K562 (cell line): ENCODE measurements at regions not wholly inside any gene's neighbourhood (a gene's known extent, or its start where the extent isn't known, plus 50 kb on each side); places are given as distances from the start of the nearest gene placed in this dataset.

Experiments
- ATAC-seq: fragments of 200-7000 bp; cut with Tn5 transposase; 3 replicates; pipeline ENCODE4 v1.9.1; 2020; ENCODE audit warnings: moderate library complexity
- BruUV-seq: library from RNA; stranded (reverse); fragments of 400-500 nt; replicated peaks from 2 replicates; lab custom pipeline; 2021; lab: Mats Ljungman, UMichigan
- CTCF ChIA-PET: fragments of 300-600 bp; formaldehyde crosslinking; extraction: SDS; loops from one replicate; lab custom pipeline; 2021; ENCODE audit warnings: low intra/inter-chr PET ratio; lab: Yijun Ruan, JAX
- POLR2A ChIA-PET: fragments of 300-600, 350-650 bp; sonication (Branson Sonifier 250); formaldehyde crosslinking; extraction: SDS; loops from one replicate; lab custom pipeline; 2021; ENCODE audit warnings: antibody characterized with exemption, inconsistent platforms; lab: Yijun Ruan, JAX
- DNase-seq, 4 experiments: peaks; one replicate each; pipeline versions ENCODE4 v3.0.0 to v3.0.0-alpha.2; 2011 to 2018; ENCODE audit warnings: low spot score in 3 of 4, mixed read lengths in 3 of 4; ENCODE audit errors: extremely low read depth in 1 of 4
- FAIRE-seq: peaks from 2 replicates; lab custom pipeline; 2011; peaks lifted over from hg19 to GRCh38; lab: Jason Lieb, UNC
- H2AFZ ChIP-seq: 2 replicates; pipeline ENCODE4 v1.6.0; 2011; ENCODE audit warnings: low read depth, low read length, control low read depth, inconsistent platforms
- H3K27ac ChIP-seq: fragments of 200-600 bp; 3 replicates; pipeline ENCODE4 v1.8.0; 2011; ENCODE audit warnings: low read depth, mild to moderate bottlenecking, control low read depth, inconsistent platforms, low read length, moderate library complexity, mixed read lengths; ENCODE audit errors: extremely low read depth
- H3K27me3 ChIP-seq, 2 experiments: fragments of 300-600 bp in 1 of 2; 2 replicates in 1 of 2; 3 replicates in 1 of 2; pipeline versions ENCODE4 v1.6.0 to v1.8.0; 2011; ENCODE audit warnings: inconsistent platforms in 2 of 2, low read length in 2 of 2, mild to moderate bottlenecking in 1 of 2, mixed read lengths in 1 of 2, moderate library complexity in 1 of 2; ENCODE audit not compliant: control insufficient read depth in 2 of 2, insufficient read depth in 2 of 2
- H3K36me3 ChIP-seq: fragments of 300-600 bp; 3 replicates; pipeline ENCODE4 v1.8.0; 2011; ENCODE audit warnings: mild to moderate bottlenecking, low read length, inconsistent platforms; ENCODE audit not compliant: control insufficient read depth, insufficient read depth
- H3K4me1 ChIP-seq, 2 experiments: fragments of 200-600 bp in 1 of 2; replicated peaks in 1 of 2; 2 replicates in 1 of 2; 3 replicates in 1 of 2; pipeline versions ENCODE4 v1.5.1 to v1.8.0; 2011; ENCODE audit warnings: inconsistent platforms in 2 of 2, low read length in 2 of 2, mild to moderate bottlenecking in 1 of 2, mixed read lengths in 1 of 2, moderate library complexity in 1 of 2; ENCODE audit not compliant: control insufficient read depth in 2 of 2, insufficient read depth in 2 of 2
- H3K4me2 ChIP-seq: 2 replicates; pipeline ENCODE4 v1.6.1; 2011; ENCODE audit warnings: low read length, control low read depth, inconsistent platforms, mixed read lengths; ENCODE audit not compliant: insufficient read depth
- H3K4me3 ChIP-seq: fragments of 200-600 bp; sonication (generic), shearing (Covaris generic); 2 replicates; pipeline ENCODE4 v1.5.1; 2016; ENCODE audit warnings: control low read depth, inconsistent platforms
- H3K79me2 ChIP-seq: fragments of 200-600 bp; 3 replicates; pipeline ENCODE4 v1.8.0; 2011; ENCODE audit warnings: low read length, inconsistent platforms; ENCODE audit not compliant: control insufficient read depth, insufficient read depth
- H3K9ac ChIP-seq, 2 experiments: 2 replicates each; pipeline versions ENCODE4 v1.6.0 to v1.6.1; 2011; ENCODE audit warnings: low read depth in 2 of 2, low read length in 2 of 2, control low read depth in 1 of 2, inconsistent platforms in 1 of 2, mild to moderate bottlenecking in 1 of 2, mixed read lengths in 1 of 2; ENCODE audit not compliant: insufficient read depth in 1 of 2
- H3K9me1 ChIP-seq: one replicate; pipeline ENCODE4 v1.6.0; 2011; ENCODE audit warnings: inconsistent platforms, mild to moderate bottlenecking, low read length, moderate library complexity; ENCODE audit not compliant: control insufficient read depth, insufficient read depth
- H3K9me3 ChIP-seq: replicated peaks from 2 replicates; pipeline ENCODE4 v1.5.1; 2011; ENCODE audit warnings: low read depth, low read length, inconsistent platforms; ENCODE audit not compliant: control insufficient read depth, insufficient read depth
- H4K20me1 ChIP-seq: replicated peaks from 2 replicates; pipeline ENCODE4 v1.6.1; 2011; ENCODE audit warnings: low read length, inconsistent platforms, mixed read lengths; ENCODE audit not compliant: control insufficient read depth, insufficient read depth
- ARHGAP35 ChIP-seq: fragments of 450-650 bp; IDR thresholded peaks from 2 replicates; pipeline ENCODE4 v1.6.1; 2018; ENCODE audit not compliant: partially characterized antibody
- CHD2 ChIP-seq: IDR thresholded peaks from 2 replicates; pipeline ENCODE4 v1.6.1; 2011; ENCODE audit warnings: low read depth, low read length
- DPF2 ChIP-seq: fragments of 450-650 bp; IDR thresholded peaks from 2 replicates; pipeline ENCODE4 v1.6.1; 2016
- GATA2 ChIP-seq: sonication (generic); formaldehyde crosslinking; IDR thresholded peaks from 2 replicates; pipeline ENCODE4 v1.4.0; 2020; ENCODE audit warnings: mild to moderate bottlenecking, missing genetic modification reagents
- LCOR ChIP-seq: sonication (generic); formaldehyde crosslinking; IDR thresholded peaks from 2 replicates; pipeline ENCODE4 v1.8.0; 2022; ENCODE audit warnings: mild to moderate bottlenecking, missing genetic modification reagents
- PHF20 ChIP-seq: fragments of 450-650 bp; IDR thresholded peaks from 2 replicates; pipeline ENCODE4 v1.6.1; 2018; ENCODE audit not compliant: partially characterized antibody
- RBM22 ChIP-seq: fragments of 200-400 bp; formaldehyde crosslinking; IDR thresholded peaks from 2 replicates; pipeline ENCODE4 v1.6.1; 2018; ENCODE audit warnings: low read length, low read depth; ENCODE audit not compliant: poor library complexity, severe bottlenecking
- SPI1 ChIP-seq: IDR thresholded peaks from 2 replicates; pipeline ENCODE4 v1.6.1; 2011; ENCODE audit warnings: low read depth, low read length, control low read depth, borderline replicate concordance
- WGBS: fragments of 100-300 bp; shearing (Covaris generic); methylation state at CpG from one replicate; pipeline ENCODE4 v1.1.6; 2016; ENCODE audit warnings: low coverage, mixed read lengths; ENCODE audit not compliant: insufficient coverage; ENCODE audit errors: missing lambda C conversion rate; 5-methylcytosine and 5-hydroxymethylcytosine counted together
- in situ Hi-C: fragments of 300-500 bp; cut with MboI; formaldehyde crosslinking; loops from 4 replicates; pipeline ENCODE4 v1.15.0; 2018; ENCODE audit warnings: inconsistent platforms, mixed read lengths
- intact Hi-C: fragments of 100-400 bp; cut with micrococcal nuclease; formaldehyde crosslinking; loops from 2 replicates; pipeline ENCODE4 v1.14.2; 2022
- TF ChIP-seq, protein P1 (sequence below): fragments of 250-450 bp; sonication (Bioruptor Pico); IDR thresholded peaks from 2 replicates; pipeline ENCODE4 v1.5.0; 2021
- TF ChIP-seq, protein P2 (sequence below): sonication (generic); formaldehyde crosslinking; IDR thresholded peaks from 2 replicates; pipeline ENCODE4 v1.8.1; 2022; ENCODE audit warnings: missing genetic modification reagents

DNA sequence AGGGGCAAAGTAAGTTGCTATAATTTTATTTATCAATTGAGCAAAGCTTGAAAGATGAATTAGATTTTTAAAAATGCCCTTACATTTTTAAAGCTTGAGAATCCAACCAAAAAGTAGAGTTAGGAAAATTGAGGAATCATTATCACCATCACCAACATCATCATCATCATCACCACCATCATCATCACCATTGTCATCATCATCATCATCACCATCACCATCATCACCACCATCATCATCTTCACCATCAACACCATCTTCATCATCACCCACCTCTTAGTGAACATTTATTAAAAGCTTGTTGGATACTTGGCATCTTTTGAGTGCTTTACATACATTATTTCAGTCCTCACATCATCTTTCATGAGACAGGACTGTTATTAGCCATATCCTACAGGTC is 504.4 kb upstream of the TNP1 start:
- FAIRE-seq (no peak), DNase-seq (no peak), ATAC-seq (no peak)
- Histone ChIP-seq H3K4me1 (peaks cover 0 to 10% of the 10 kb centered on the region in 2 experiments; a peak in 1 of 5 replicates), H3K79me2 (no peaks in the 10 kb centered on the region), H3K27me3 (peaks cover 0 to 5% of the 10 kb centered on the region in 2 experiments; a peak in 1 of 5 replicates), H3K9me3 (no peaks in the 10 kb centered on the region), H3K36me3 (no peaks in the 10 kb centered on the region), H3K9ac (no peak overlapping the region), H2AFZ (no peak overlapping the region), H3K9me1 (no peaks in the 10 kb centered on the region), H3K4me3 (no peak overlapping the region), H3K4me2 (no peak overlapping the region), H3K27ac (no peak overlapping the region), H4K20me1 (no peaks in the 10 kb centered on the region)
- no peak for TF ChIP-seq GATA2 (CRISPR knock-in tag)
- TF ChIP-seq DPF2 = no peak
- TF ChIP-seq, protein P1, sequence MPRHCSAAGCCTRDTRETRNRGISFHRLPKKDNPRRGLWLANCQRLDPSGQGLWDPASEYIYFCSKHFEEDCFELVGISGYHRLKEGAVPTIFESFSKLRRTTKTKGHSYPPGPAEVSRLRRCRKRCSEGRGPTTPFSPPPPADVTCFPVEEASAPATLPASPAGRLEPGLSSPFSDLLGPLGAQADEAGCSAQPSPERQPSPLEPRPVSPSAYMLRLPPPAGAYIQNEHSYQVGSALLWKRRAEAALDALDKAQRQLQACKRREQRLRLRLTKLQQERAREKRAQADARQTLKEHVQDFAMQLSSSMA = no peak
- in situ Hi-C loops (no loop called here), intact Hi-C loops (no loop called here)
- ChIA-PET CTCF (no interaction called here), POLR2A (no interaction called here)
- no TSS peak for BruUV-seq

DNA sequence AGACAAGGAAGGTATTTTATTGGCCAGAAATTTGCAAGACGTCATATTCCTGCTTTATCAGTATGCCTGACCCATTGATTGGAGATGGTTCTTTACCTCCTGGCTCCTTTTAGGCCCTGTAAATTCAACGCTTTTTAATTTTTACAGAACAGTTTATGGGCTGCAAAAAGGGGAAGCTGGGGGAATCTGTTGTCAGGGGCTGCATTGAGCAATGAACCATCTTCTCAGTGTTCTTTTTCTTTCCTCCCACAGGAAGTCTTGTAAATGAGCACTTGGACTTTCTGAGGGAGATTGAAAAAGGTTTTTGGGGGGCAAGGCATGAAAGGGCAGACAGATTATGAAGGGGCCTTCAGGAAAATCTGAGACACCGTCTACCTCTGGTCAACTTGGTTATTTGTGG is 503.6 kb upstream of the TNP1 start:
- CTCF ChIA-PET = no interaction called here
- no peaks in the 10 kb centered on the region for H3K36me3 ChIP-seq
- 13% methylated on average over 3 of the region's 3 CpGs for WGBS
- BruUV-seq = no TSS peak
- H3K27ac ChIP-seq = no peak overlapping the region
- FAIRE-seq = no peak
- no peaks in the 10 kb centered on the region for H3K79me2 ChIP-seq
- intact Hi-C loops (no loop called here), in situ Hi-C loops (no loop called here)
- no peak for DNase-seq
- H3K4me3 ChIP-seq = no peak overlapping the region
- H3K9ac ChIP-seq = no peak overlapping the region
- no peaks in the 10 kb centered on the region for H3K9me3 ChIP-seq
- TF ChIP-seq LCOR (no peak), ARHGAP35 (no peak), RBM22 (no peak), PHF20 (no peak), CHD2 (no peak), SPI1 (0 out of 2 replicates have a peak, but pooled peaks have one; percentile 3)
- TF ChIP-seq, protein P2, sequence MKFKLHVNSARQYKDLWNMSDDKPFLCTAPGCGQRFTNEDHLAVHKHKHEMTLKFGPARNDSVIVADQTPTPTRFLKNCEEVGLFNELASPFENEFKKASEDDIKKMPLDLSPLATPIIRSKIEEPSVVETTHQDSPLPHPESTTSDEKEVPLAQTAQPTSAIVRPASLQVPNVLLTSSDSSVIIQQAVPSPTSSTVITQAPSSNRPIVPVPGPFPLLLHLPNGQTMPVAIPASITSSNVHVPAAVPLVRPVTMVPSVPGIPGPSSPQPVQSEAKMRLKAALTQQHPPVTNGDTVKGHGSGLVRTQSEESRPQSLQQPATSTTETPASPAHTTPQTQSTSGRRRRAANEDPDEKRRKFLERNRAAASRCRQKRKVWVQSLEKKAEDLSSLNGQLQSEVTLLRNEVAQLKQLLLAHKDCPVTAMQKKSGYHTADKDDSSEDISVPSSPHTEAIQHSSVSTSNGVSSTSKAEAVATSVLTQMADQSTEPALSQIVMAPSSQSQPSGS (CRISPR knock-in tag) = no peak
- peaks cover 0 to 10% of the 10 kb centered on the region in 2 experiments; a peak in 2 of 5 replicates for H3K27me3 ChIP-seq
- no peak overlapping the region for H3K4me2 ChIP-seq
- no peaks in the 10 kb centered on the region for H3K9me1 ChIP-seq
- H3K4me1 ChIP-seq = peaks cover 0 to 10% of the 10 kb centered on the region in 2 experiments; a peak in 1 of 5 replicates
- ATAC-seq = no peak
- no peaks in the 10 kb centered on the region for H4K20me1 ChIP-seq
- no peak overlapping the region for H2AFZ ChIP-seq
- POLR2A ChIA-PET = interaction anchor here (0.6 kb wide), 1 partner anchor 201 kb away, joined by 3 read pairs; no protein-coding TSS in a partner anchor
